ENCODE measurements at regions not wholly inside any gene's neighbourhood (a gene's known extent, or its start where the extent isn't known, plus 50 kb on each side); places are given as distances from the start of the nearest gene placed in this dataset.

DNA sequence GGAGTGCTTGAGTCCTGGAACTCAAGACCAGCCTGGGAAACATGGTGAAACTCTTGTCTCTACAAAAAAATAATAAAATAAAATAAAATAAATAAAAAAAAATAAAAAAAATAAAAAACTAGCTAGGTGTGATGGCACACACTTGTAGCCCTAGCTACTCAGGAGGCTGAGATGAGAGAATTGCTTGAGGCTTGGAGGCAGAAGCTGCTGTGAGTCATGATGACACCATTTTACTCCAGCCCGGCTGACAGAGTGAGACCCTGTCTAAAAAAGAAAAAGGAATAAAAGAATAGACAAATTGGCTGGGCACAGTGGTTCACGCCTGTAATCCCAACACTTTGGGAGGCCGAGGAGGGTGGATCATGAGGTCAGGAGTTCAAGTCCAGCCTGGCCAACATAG lies 1168.9 kb downstream of the SLITRK5 start:
- TF ChIP-seq KLF8 (tag by site-specific recombination; IDR thresholded peaks at IDR 0.05) (no peak), ZNF423 (tag by site-specific recombination; IDR thresholded peaks at IDR 0.05) (no peak), ZBTB1 (tag by site-specific recombination; IDR thresholded peaks at IDR 0.05) (no peak), ZBTB17 (tag by site-specific recombination; IDR thresholded peaks at IDR 0.05) (no peak), ZNF48 (tag by site-specific recombination; IDR thresholded peaks at IDR 0.05) (no peak)

Measured in HEK293 (cell line).